SU-DHL-6 (cell line): ENCODE measurements at regions not wholly inside any gene's neighbourhood (a gene's known extent, or its start where the extent isn't known, plus 50 kb on each side); places are given as distances from the start of the nearest gene placed in this dataset.

Experiments
- H2AFZ ChIP-seq: fragments of 200-600 bp; sonication (generic); 2 replicates; pipeline ENCODE4 v1.6.1; 2014; ENCODE audit warnings: low read depth, mild to moderate bottlenecking, moderate library complexity, mixed read lengths, antibody characterized with exemption, low read length; ENCODE audit not compliant: severe bottlenecking
- H3F3A ChIP-seq: fragments of 200-600 bp; shearing (Covaris generic); 2 replicates; pipeline ENCODE4 v1.6.0; 2016; ENCODE audit warnings: antibody characterized with exemption, mild to moderate bottlenecking; ENCODE audit not compliant: insufficient read depth
- H3K27ac ChIP-seq: fragments of 200-600 bp; sonication (generic); 2 replicates; pipeline ENCODE4 v1.5.1; 2016; ENCODE audit warnings: low read depth, mild to moderate bottlenecking, low read length, moderate library complexity, mixed read lengths
- H3K27me3 ChIP-seq: fragments of 200-600 bp; sonication (generic), shearing (Covaris generic); 2 replicates; pipeline ENCODE4 v1.6.0; 2014; ENCODE audit warnings: mild to moderate bottlenecking, low read length
- H3K36me3 ChIP-seq: fragments of 200-600 bp; sonication (generic); 2 replicates; pipeline ENCODE4 v1.6.1; 2014; ENCODE audit warnings: mild to moderate bottlenecking, low read length, mixed read lengths
- H3K4me2 ChIP-seq: fragments of 300-600, 200-600 bp; shearing (Covaris generic), sonication (generic); 2 replicates; pipeline ENCODE4 v1.6.0; 2014; ENCODE audit warnings: low read length, low read depth, mild to moderate bottlenecking; ENCODE audit not compliant: poor library complexity, severe bottlenecking
- H3K4me3 ChIP-seq: fragments of 200-600 bp; sonication (generic); 2 replicates; pipeline ENCODE4 v1.5.1; 2014; ENCODE audit warnings: antibody characterized with exemption, low read length, mild to moderate bottlenecking, mixed read lengths; ENCODE audit not compliant: insufficient read depth, poor library complexity, severe bottlenecking
- H3K79me2 ChIP-seq: fragments of 200-600 bp; sonication (generic); 2 replicates; pipeline ENCODE4 v1.6.1; 2014; ENCODE audit warnings: mild to moderate bottlenecking, low read length, moderate library complexity; ENCODE audit not compliant: insufficient read depth
- H3K9ac ChIP-seq: fragments of 200-600 bp; sonication (generic); 2 replicates; pipeline ENCODE4 v1.7.0; 2014; ENCODE audit warnings: mild to moderate bottlenecking, low read length
- H3K9me2 ChIP-seq: fragments of 200-600 bp; sonication (generic); replicated peaks from 2 replicates; pipeline ENCODE4 v1.6.1; 2014; ENCODE audit warnings: low read length; ENCODE audit not compliant: insufficient read depth
- H3K9me3 ChIP-seq: fragments of 200-600 bp; sonication (generic); 2 replicates; pipeline ENCODE4 v1.6.1; 2014; ENCODE audit warnings: low read length, mixed read lengths; ENCODE audit not compliant: insufficient read depth
- H4K20me1 ChIP-seq: fragments of 200-600 bp; sonication (generic); 2 replicates; pipeline ENCODE4 v1.6.1; 2014; ENCODE audit warnings: low read depth, mild to moderate bottlenecking, antibody characterized with exemption, low read length, moderate library complexity, mixed read lengths
- CTCF ChIP-seq: fragments of 200-600 bp; sonication (generic); IDR thresholded peaks from one replicate; pipeline ENCODE4 v1.5.1; 2017; ENCODE audit warnings: antibody characterized with exemption, mild to moderate bottlenecking, low read length, moderate library complexity; ENCODE audit not compliant: insufficient read depth, poor library complexity, severe bottlenecking
- EZH2phosphoT487 ChIP-seq: fragments of 200-600 bp; sonication (generic), shearing (Covaris generic); conservative IDR thresholded peaks from 2 replicates; pipeline ENCODE4 v1.6.1; 2018; ENCODE audit warnings: mild to moderate bottlenecking, antibody characterized with exemption, low read length, moderate library complexity, mixed read lengths

- Histone ChIP-seq H3K9me3 (no peaks in the 10 kb centered on the region), H3K79me2 (no peaks in the 10 kb centered on the region), H3K9ac (no peak overlapping the region), H3K4me2 (no peak overlapping the region), H3K9me2 (no peaks in the 10 kb centered on the region), H2AFZ (no peak overlapping the region), H3K36me3 (no peaks in the 10 kb centered on the region), H3K27ac (no peak overlapping the region), H3K27me3 (no peaks in the 10 kb centered on the region), H3F3A (no peaks in the 10 kb centered on the region), H4K20me1 (no peaks in the 10 kb centered on the region), H3K4me3 (no peak overlapping the region)
- TF ChIP-seq CTCF (no peak), EZH2phosphoT487 (no peak)
These were observed 217.2 kb upstream of the DAPK1 start for GRCh38 chr9:87280421-87280820.

GRCh38 chr9:87282538-87282937 is 215.1 kb upstream of the DAPK1 start:
- H3K27me3 ChIP-seq = no peaks in the 10 kb centered on the region

GRCh38 chr9:87283585-87283984 is 214.1 kb upstream of the DAPK1 start:
- Histone ChIP-seq H4K20me1 (no peaks in the 10 kb centered on the region), H3K79me2 (no peaks in the 10 kb centered on the region), H3K27ac (no peak overlapping the region), H3K4me2 (no peak overlapping the region), H3K9me2 (no peaks in the 10 kb centered on the region), H3K9ac (no peak overlapping the region), H3K4me3 (no peak overlapping the region), H3K9me3 (no peaks in the 10 kb centered on the region), H3K36me3 (no peaks in the 10 kb centered on the region), H3K27me3 (no peaks in the 10 kb centered on the region), H2AFZ (no peak overlapping the region), H3F3A (no peaks in the 10 kb centered on the region)
- TF ChIP-seq CTCF (no peak), EZH2phosphoT487 (no peak)

More at GRCh38 chr9:87282538-87282937, 215.1 kb upstream of the DAPK1 start:
- no peak overlapping the region for H2AFZ ChIP-seq
- H3K9me2 ChIP-seq = no peaks in the 10 kb centered on the region
- H3K4me3 ChIP-seq = no peak overlapping the region
- no peak overlapping the region for H3K27ac ChIP-seq
- TF ChIP-seq CTCF (no peak), EZH2phosphoT487 (no peak)
- H3K9ac ChIP-seq = no peak overlapping the region
- H3F3A ChIP-seq = no peaks in the 10 kb centered on the region
- H3K36me3 ChIP-seq = no peaks in the 10 kb centered on the region
- no peak overlapping the region for H3K4me2 ChIP-seq
- no peaks in the 10 kb centered on the region for H3K79me2 ChIP-seq
- no peaks in the 10 kb centered on the region for H3K9me3 ChIP-seq
- no peaks in the 10 kb centered on the region for H4K20me1 ChIP-seq
